ENCODE measurements at regions not wholly inside any gene's neighbourhood (a gene's known extent, or its start where the extent isn't known, plus 50 kb on each side); places are given as distances from the start of the nearest gene placed in this dataset.
A peak's percentile ranks its signal among the peaks of the same experiment; 100 is the strongest.

DNA sequence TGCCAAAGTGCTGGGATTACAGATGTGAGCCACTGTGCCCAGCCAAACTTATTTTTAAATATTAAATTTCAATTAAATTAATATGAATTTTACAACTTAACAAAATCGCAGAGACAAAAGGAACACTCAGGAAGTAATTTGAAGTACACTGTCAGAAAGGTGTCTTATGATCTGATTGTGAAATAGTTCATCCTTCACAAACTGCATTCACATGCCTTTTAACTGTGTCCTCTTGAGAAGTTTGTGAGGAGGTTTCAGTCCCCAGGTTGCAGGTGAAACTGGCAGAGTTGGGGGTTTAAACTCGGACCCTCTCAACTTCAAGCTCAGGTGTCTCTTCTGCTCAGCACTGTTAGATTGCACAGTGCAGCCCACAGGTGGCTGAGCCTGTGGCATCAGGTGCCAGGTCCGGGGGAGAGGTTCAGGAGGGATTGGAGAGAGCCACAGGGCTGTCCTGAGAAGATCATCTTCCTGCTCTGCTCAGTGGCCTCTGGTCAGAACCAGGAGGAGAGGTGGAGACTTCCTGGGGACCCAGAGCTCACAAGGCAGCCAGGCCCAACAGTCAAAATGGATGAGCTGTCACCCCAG is 152.3 kb upstream of the RAB4A start:
- Histone ChIP-seq H3K27me3 (ENCODE audit: control insufficient read depth in 4 of 4, insufficient read depth in 4 of 4, low read length in 3 of 4) (no peaks in the 10 kb centered on the region), H3K36me3 (ENCODE audit: control insufficient read depth in 4 of 4, insufficient read depth in 3 of 4, low read depth in 1 of 4, low read length in 3 of 4) (no peaks in the 10 kb centered on the region), H3K4me1 (ENCODE audit: control insufficient read depth in 4 of 4, insufficient read depth in 4 of 4, low read length in 3 of 4) (peaks cover 2 to 30% (median 12%) of the 10 kb centered on the region in 4 donors), H3K9me3 (ENCODE audit: control insufficient read depth in 4 of 4, low read length in 3 of 4) (no peaks in the 10 kb centered on the region), H3K27ac (ENCODE audit: low read depth in 1 of 2, low read length in 2 of 2) (peak overlapping the region in 1 of 2 donors; percentile 0), H3K4me3 (ENCODE audit: low read depth in 1 of 3, low read length in 3 of 3) (no peak overlapping the region), H3K9ac (ENCODE audit: low read depth in 1 of 2, low read length in 2 of 2) (no peak overlapping the region)
- TF ChIP-seq RXRA (IDR thresholded peaks at IDR 0.05), result no peak
- no peak for TF ChIP-seq MAX (IDR thresholded peaks at IDR 0.05)
- TF ChIP-seq, protein P1, sequence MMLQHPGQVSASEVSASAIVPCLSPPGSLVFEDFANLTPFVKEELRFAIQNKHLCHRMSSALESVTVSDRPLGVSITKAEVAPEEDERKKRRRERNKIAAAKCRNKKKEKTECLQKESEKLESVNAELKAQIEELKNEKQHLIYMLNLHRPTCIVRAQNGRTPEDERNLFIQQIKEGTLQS (IDR thresholded peaks at IDR 0.05), result no peak
- TF ChIP-seq HNF4G (IDR thresholded peaks at IDR 0.05), result no peak
- no peak for TF ChIP-seq REST (IDR thresholded peaks at IDR 0.05)
- TF ChIP-seq CTCF (IDR thresholded peaks at IDR 0.05; ENCODE audit: low read depth, low read length, missing input control), result no peak
- no peak for TF ChIP-seq GABPA (IDR thresholded peaks at IDR 0.05 in 1 of 2, conservative IDR thresholded peaks at IDR 0.05 in 1 of 2)
- TF ChIP-seq NR2F2 (IDR thresholded peaks at IDR 0.05), result no peak
- TF ChIP-seq, protein P2, sequence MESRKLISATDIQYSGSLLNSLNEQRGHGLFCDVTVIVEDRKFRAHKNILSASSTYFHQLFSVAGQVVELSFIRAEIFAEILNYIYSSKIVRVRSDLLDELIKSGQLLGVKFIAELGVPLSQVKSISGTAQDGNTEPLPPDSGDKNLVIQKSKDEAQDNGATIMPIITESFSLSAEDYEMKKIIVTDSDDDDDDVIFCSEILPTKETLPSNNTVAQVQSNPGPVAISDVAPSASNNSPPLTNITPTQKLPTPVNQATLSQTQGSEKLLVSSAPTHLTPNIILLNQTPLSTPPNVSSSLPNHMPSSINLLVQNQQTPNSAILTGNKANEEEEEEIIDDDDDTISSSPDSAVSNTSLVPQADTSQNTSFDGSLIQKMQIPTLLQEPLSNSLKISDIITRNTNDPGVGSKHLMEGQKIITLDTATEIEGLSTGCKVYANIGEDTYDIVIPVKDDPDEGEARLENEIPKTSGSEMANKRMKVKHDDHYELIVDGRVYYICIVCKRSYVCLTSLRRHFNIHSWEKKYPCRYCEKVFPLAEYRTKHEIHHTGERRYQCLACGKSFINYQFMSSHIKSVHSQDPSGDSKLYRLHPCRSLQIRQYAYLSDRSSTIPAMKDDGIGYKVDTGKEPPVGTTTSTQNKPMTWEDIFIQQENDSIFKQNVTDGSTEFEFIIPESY (IDR thresholded peaks at IDR 0.05), result no peak
- TF ChIP-seq FOXA2 (IDR thresholded peaks at IDR 0.05), result no peak
- no peak for TF ChIP-seq EGR1 (IDR thresholded peaks at IDR 0.05; ENCODE audit: low read depth in 2 of 2)
- no peak for TF ChIP-seq JUND (IDR thresholded peaks at IDR 0.05)
- no peak for TF ChIP-seq HNF4A (conservative IDR thresholded peaks at IDR 0.05)
- TF ChIP-seq YY1 (IDR thresholded peaks at IDR 0.05), result no peak
- 89% methylated on average over 3 of the region's 3 CpGs for WGBS
- no peak for DNase-seq (ENCODE audit: low spot score)

- DNase-seq (ENCODE audit: low spot score), result no peak
- H3K4me3 ChIP-seq (ENCODE audit: low read depth in 1 of 3, low read length in 3 of 3), result no peak overlapping the region
- H3K9me3 ChIP-seq (ENCODE audit: control insufficient read depth in 4 of 4, low read length in 3 of 4), result no peaks in the 10 kb centered on the region
- no peak overlapping the region for H3K9ac ChIP-seq (ENCODE audit: low read depth in 1 of 2, low read length in 2 of 2)
- peaks cover 2 to 36% (median 17%) of the 10 kb centered on the region in 4 donors for H3K4me1 ChIP-seq (ENCODE audit: control insufficient read depth in 4 of 4, insufficient read depth in 4 of 4, low read length in 3 of 4)
- 94% methylated on average over 6 of the region's 6 CpGs for WGBS
- H3K36me3 ChIP-seq (ENCODE audit: control insufficient read depth in 4 of 4, insufficient read depth in 3 of 4, low read depth in 1 of 4, low read length in 3 of 4), result no peaks in the 10 kb centered on the region
- peak overlapping the region in 1 of 2 donors; percentile 0 for H3K27ac ChIP-seq (ENCODE audit: low read depth in 1 of 2, low read length in 2 of 2)
- no peaks in the 10 kb centered on the region for H3K27me3 ChIP-seq (ENCODE audit: control insufficient read depth in 4 of 4, insufficient read depth in 4 of 4, low read length in 3 of 4)
- TF ChIP-seq YY1 (IDR thresholded peaks at IDR 0.05) (no peak), RAD21 (IDR thresholded peaks at IDR 0.05) (no peak), NR2F2 (IDR thresholded peaks at IDR 0.05) (no peak), SP1 (IDR thresholded peaks at IDR 0.05) (no peak), FOXA2 (IDR thresholded peaks at IDR 0.05) (no peak), JUND (IDR thresholded peaks at IDR 0.05) (no peak), TAF1 (conservative IDR thresholded peaks at IDR 0.05) (no peak), RXRA (IDR thresholded peaks at IDR 0.05) (no peak), MAX (IDR thresholded peaks at IDR 0.05) (no peak), REST (IDR thresholded peaks at IDR 0.05) (no peak), HNF4G (IDR thresholded peaks at IDR 0.05) (no peak)
- TF ChIP-seq, protein P1 (IDR thresholded peaks at IDR 0.05), result no peak
Observed at GRCh38 chr1:229119161-229119560, 151.8 kb upstream of the RAB4A start.

Data from liver (tissue), 8 donors.